BJ (cell line): ENCODE measurements at regions not wholly inside any gene's neighbourhood (a gene's known extent, or its start where the extent isn't known, plus 50 kb on each side); places are given as distances from the start of the nearest gene placed in this dataset.

Experiments used
- CTCF ChIA-PET: fragments of 350-600 bp; formaldehyde crosslinking; extraction: SDS; loops from one replicate; lab custom pipeline; 2021; ENCODE audit warnings: antibody characterized with exemption, inconsistent platforms; lab: Yijun Ruan, JAX
- POLR2A ChIA-PET: fragments of 300-600 bp; sonication (Branson Sonifier 250); formaldehyde crosslinking; extraction: SDS; loops from one replicate; lab custom pipeline; 2021; ENCODE audit warnings: antibody characterized with exemption; lab: Charles Lee
- DNase-seq: peaks from one replicate; pipeline ENCODE4 v3.0.0-alpha.2; 2011; ENCODE audit warnings: low read depth
- H3K27me3 ChIP-seq: 2 replicates; pipeline ENCODE4 v1.6.0; 2011; ENCODE audit warnings: low read length; ENCODE audit not compliant: control insufficient read depth, insufficient read depth
- H3K36me3 ChIP-seq: 2 replicates; pipeline ENCODE4 v1.5.1; 2011; ENCODE audit warnings: low read length; ENCODE audit not compliant: control insufficient read depth, insufficient read depth
- H3K4me3 ChIP-seq: 2 replicates; pipeline ENCODE4 v1.5.1; 2011; ENCODE audit warnings: low read depth, mild to moderate bottlenecking, control low read depth, low read length
- CTCF ChIP-seq: IDR thresholded peaks from 2 replicates; pipeline ENCODE4 v1.5.1; 2011; ENCODE audit warnings: low read depth, mild to moderate bottlenecking, control low read depth, inconsistent platforms, low read length, moderate library complexity; ENCODE audit not compliant: insufficient read depth

- no peak overlapping the region for H3K4me3 ChIP-seq
- ChIA-PET POLR2A (no interaction called here), CTCF (interaction anchor here (1.1 kb wide), 1 partner anchor 10 kb away, joined by 3 read pairs; no protein-coding TSS in a partner anchor)
- H3K27me3 ChIP-seq, result no peaks in the 10 kb centered on the region
- no peaks in the 10 kb centered on the region for H3K36me3 ChIP-seq
- DNase-seq, result no peak
- no peak for TF ChIP-seq CTCF
These were observed 186.0 kb upstream of the PLXNC1 start for GRCh38 chr12:93962336-93962735.

- ChIA-PET POLR2A (no interaction called here), CTCF (interaction anchor here (1.6 kb wide), 1 partner anchor 14 kb away, joined by 3 read pairs; no protein-coding TSS in a partner anchor)
- H3K27me3 ChIP-seq, result no peaks in the 10 kb centered on the region
- DNase-seq, result no peak
- no peak overlapping the region for H3K4me3 ChIP-seq
- TF ChIP-seq CTCF, result no peak
- H3K36me3 ChIP-seq, result no peaks in the 10 kb centered on the region
These were observed 183.4 kb upstream of the PLXNC1 start for GRCh38 chr12:93964936-93965335.

GRCh38 chr12:93966516-93967133 is 181.8 kb upstream of the PLXNC1 start:
- CTCF ChIA-PET, result no interaction called here
- Histone ChIP-seq H3K4me3 (no peak overlapping the region), H3K36me3 (no peaks in the 10 kb centered on the region), H3K27me3 (no peaks in the 10 kb centered on the region)
- POLR2A ChIA-PET, result no interaction called here
- no peak for TF ChIP-seq CTCF
- no peak for DNase-seq

- Histone ChIP-seq H3K4me3 (no peak overlapping the region), H3K36me3 (no peaks in the 10 kb centered on the region), H3K27me3 (no peaks in the 10 kb centered on the region)
- POLR2A ChIA-PET, result interaction anchor here (0.5 kb wide), 1 partner anchor 1138 kb away, joined by 7 read pairs; no protein-coding TSS in a partner anchor
- DNase-seq, result no peak
- CTCF ChIA-PET, result interaction anchor here (0.5 to 1.2 kb wide), 2 partner anchors 10 to 42 kb away, joined by 3 read pairs; no protein-coding TSS in a partner anchor
- no peak for TF ChIP-seq CTCF
These were observed 180.9 kb upstream of the PLXNC1 start for GRCh38 chr12:93967454-93967853.

- Histone ChIP-seq H3K4me3 (no peak overlapping the region), H3K27me3 (no peaks in the 10 kb centered on the region), H3K36me3 (no peaks in the 10 kb centered on the region)
- ChIA-PET POLR2A (no interaction called here), CTCF (interaction anchor here (1.2 kb wide), 1 partner anchor 43 kb away, joined by 3 read pairs; no protein-coding TSS in a partner anchor)
- no peak for TF ChIP-seq CTCF
- DNase-seq, result no peak
These were observed 179.7 kb upstream of the PLXNC1 start for GRCh38 chr12:93968536-93969285.
